SK-N-SH (cell line): ENCODE measurements at regions not wholly inside any gene's neighbourhood (a gene's known extent, or its start where the extent isn't known, plus 50 kb on each side); places are given as distances from the start of the nearest gene placed in this dataset.

Experiments used
- CTCF ChIA-PET: fragments of 300-600, 350-600 bp; formaldehyde crosslinking; extraction: SDS; loops from one replicate; lab custom pipeline; 2021; lab: Yijun Ruan, JAX
- POLR2A ChIA-PET: fragments of 350-600 bp; sonication (Branson Sonifier 250); formaldehyde crosslinking; extraction: SDS; loops from one replicate; lab custom pipeline; 2020; ENCODE audit warnings: antibody characterized with exemption, inconsistent platforms; lab: Yijun Ruan, JAX
- DNase-seq: peaks from one replicate; pipeline ENCODE4 v3.0.0; 2012
- H2AFZ ChIP-seq: fragments of 200-600 bp; sonication (generic); 2 replicates; pipeline ENCODE4 v1.8.1; 2016; ENCODE audit warnings: antibody characterized with exemption, mild to moderate bottlenecking, low read depth
- H3F3A ChIP-seq: fragments of 200-600 bp; sonication (generic); replicated peaks from 2 replicates; pipeline ENCODE3; 2016; ENCODE audit warnings: antibody characterized with exemption, mild to moderate bottlenecking; ENCODE audit not compliant: insufficient read depth
- H3K27ac ChIP-seq, 2 experiments: fragments of 200-500 bp in 1 of 2; fragments of 200-600 bp in 1 of 2; sonication (Bioruptor generic) in 1 of 2; sonication (generic), shearing (Covaris generic) in 1 of 2; 2 replicates each; pipeline versions ENCODE4 v1.5.1 to v1.6.1; 2014 to 2016; ENCODE audit warnings: low read depth in 2 of 2, inconsistent platforms in 1 of 2, low read length in 1 of 2, mild to moderate bottlenecking in 1 of 2, mixed read lengths in 1 of 2
- H3K27me3 ChIP-seq: fragments of 200-600 bp; sonication (generic), shearing (Covaris generic); 2 replicates; pipeline ENCODE4 v1.6.1; 2016; ENCODE audit warnings: mixed run types; ENCODE audit not compliant: insufficient read depth
- H3K36me3 ChIP-seq, 2 experiments: fragments of 200-500 bp in 1 of 2; fragments of 200-600 bp in 1 of 2; sonication (Bioruptor generic) in 1 of 2; sonication (generic) in 1 of 2; replicated peaks in 1 of 2; 2 replicates each; pipeline versions ENCODE3 to v1.5.1; 2014 to 2016; ENCODE audit warnings: low read length in 1 of 2, mild to moderate bottlenecking in 1 of 2; ENCODE audit not compliant: insufficient read depth in 2 of 2, control insufficient read depth in 1 of 2
- H3K4me1 ChIP-seq, 2 experiments: fragments of 200-500 bp in 1 of 2; fragments of 200-600 bp in 1 of 2; sonication (Bioruptor generic) in 1 of 2; sonication (generic), shearing (Covaris generic) in 1 of 2; 2 replicates each; pipeline versions ENCODE4 v1.5.1 to v1.6.1; 2014 to 2016; ENCODE audit warnings: low read depth in 1 of 2, low read length in 1 of 2, mixed run types in 1 of 2; ENCODE audit not compliant: insufficient read depth in 2 of 2, control insufficient read depth in 1 of 2
- H3K4me2 ChIP-seq: fragments of 200-600 bp; sonication (generic), shearing (Covaris generic); 2 replicates; pipeline ENCODE4 v1.6.1; 2017; ENCODE audit warnings: mixed run types
- H3K4me3 ChIP-seq, 2 experiments: fragments of 200-500 bp in 1 of 2; fragments of 200-600 bp in 1 of 2; sonication (Bioruptor generic) in 1 of 2; sonication (generic), shearing (Covaris generic) in 1 of 2; 2 replicates each; pipeline versions ENCODE4 v1.5.1 to v1.8.1; 2014 to 2016; ENCODE audit warnings: low read depth in 2 of 2, inconsistent platforms in 1 of 2, low read length in 1 of 2, mild to moderate bottlenecking in 1 of 2, mixed read lengths in 1 of 2, moderate library complexity in 1 of 2
- H3K79me2 ChIP-seq: fragments of 200-600 bp; sonication (generic); 2 replicates; pipeline ENCODE4 v1.8.1; 2017; ENCODE audit warnings: mild to moderate bottlenecking; ENCODE audit not compliant: insufficient read depth
- H3K9ac ChIP-seq: fragments of 200-600 bp; sonication (generic); 2 replicates; pipeline ENCODE4 v1.6.1; 2017; ENCODE audit warnings: mixed run types
- H3K9me2 ChIP-seq: fragments of 200-600 bp; sonication (generic); 2 replicates; pipeline ENCODE4 v1.6.1; 2017; ENCODE audit warnings: mixed run types
- H3K9me3 ChIP-seq: fragments of 200-600 bp; sonication (generic); 2 replicates; pipeline ENCODE4 v1.6.1; 2017; ENCODE audit warnings: mixed run types, mild to moderate bottlenecking, moderate library complexity
- H4K20me1 ChIP-seq: fragments of 200-600 bp; sonication (generic); 2 replicates; pipeline ENCODE4 v1.6.1; 2017; ENCODE audit warnings: mild to moderate bottlenecking, mixed run types; ENCODE audit not compliant: insufficient read depth
- ELF1 ChIP-seq: IDR thresholded peaks from 2 replicates; pipeline ENCODE4 v1.4.0; 2012
- EZH2phosphoT487 ChIP-seq: fragments of 200-600 bp; sonication (generic); IDR thresholded peaks from 2 replicates; pipeline ENCODE4 v1.6.1; 2017; ENCODE audit warnings: low read depth, mixed run types, mild to moderate bottlenecking, antibody characterized with exemption, moderate library complexity, borderline replicate concordance
- GABPA ChIP-seq: IDR thresholded peaks from 2 replicates; pipeline ENCODE4 v1.4.0; 2012; ENCODE audit warnings: low read depth, mild to moderate bottlenecking
- GATA2 ChIP-seq: sonication (generic); formaldehyde crosslinking; IDR thresholded peaks from 2 replicates; pipeline ENCODE4 v1.5.0; 2020; ENCODE audit warnings: mild to moderate bottlenecking, missing genetic modification reagents
- NRF1 ChIP-seq: IDR thresholded peaks from 2 replicates; pipeline ENCODE4 v1.6.1; 2012; ENCODE audit warnings: low read depth, mild to moderate bottlenecking, low read length
- POLR2AphosphoS5 ChIP-seq: IDR thresholded peaks from 2 replicates; pipeline ENCODE4 v1.6.1; 2012; ENCODE audit warnings: low read depth, low read length
- TCF12 ChIP-seq: IDR thresholded peaks from 2 replicates; pipeline ENCODE4 v1.4.0; 2012
- WGBS: methylation state at CpG from one replicate; pipeline ENCODE4 v1.1.6; 2017; ENCODE audit warnings: low lambda C conversion rate; 5-methylcytosine and 5-hydroxymethylcytosine counted together
- TF ChIP-seq, protein P1 (sequence below): fragments of 150-350 bp; IDR thresholded peaks from 2 replicates; pipeline ENCODE4 v1.6.1; 2017; ENCODE audit warnings: antibody characterized with exemption, low read length, low read depth, borderline replicate concordance
- TF ChIP-seq, protein P2 (sequence below): IDR thresholded peaks from 2 replicates; pipeline ENCODE4; 2012

- TF ChIP-seq EZH2phosphoT487 (no peak), GABPA (no peak)
- no peak for DNase-seq
- H3K9ac ChIP-seq = no peak overlapping the region
- 0% methylated on average over 3 of the region's 3 CpGs for WGBS
- CTCF ChIA-PET = no interaction called here
- H3K27ac ChIP-seq = no peak overlapping the region
- H4K20me1 ChIP-seq = no peaks in the 10 kb centered on the region
- H3K4me2 ChIP-seq = no peak overlapping the region
- no peaks in the 10 kb centered on the region for H3K79me2 ChIP-seq
- POLR2A ChIA-PET = no interaction called here
- H3K9me3 ChIP-seq = no peaks in the 10 kb centered on the region
- H3K9me2 ChIP-seq = no peaks in the 10 kb centered on the region
- H3K4me3 ChIP-seq = no peak overlapping the region
- no peak overlapping the region for H2AFZ ChIP-seq
- H3F3A ChIP-seq = no peaks in the 10 kb centered on the region
- no peaks in the 10 kb centered on the region for H3K4me1 ChIP-seq
- H3K27me3 ChIP-seq = no peaks in the 10 kb centered on the region
- no peaks in the 10 kb centered on the region for H3K36me3 ChIP-seq
These were observed 1022.3 kb downstream of the EPHA3 start for GRCh38 chr3:90129730-90130129.

DNA sequence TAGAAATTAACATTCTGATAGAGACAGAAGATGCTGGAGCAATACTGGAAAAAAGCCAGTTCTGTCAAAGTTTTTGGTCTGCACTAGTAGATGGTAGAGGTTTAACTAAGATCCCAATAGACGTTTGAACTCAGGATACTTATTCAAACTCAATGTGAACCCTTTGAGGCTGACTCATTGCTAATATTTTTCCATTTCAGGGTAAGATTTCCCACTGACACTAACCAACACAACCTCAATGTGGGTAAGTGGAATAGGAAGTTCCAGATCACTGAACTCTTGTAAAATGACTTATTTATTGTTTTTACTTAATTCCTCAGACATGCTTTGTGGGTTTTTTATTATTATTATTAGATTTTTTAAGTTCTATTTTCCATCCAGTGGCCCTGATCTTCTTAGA, 1024.8 kb downstream of the EPHA3 start:
- Histone ChIP-seq H3K4me2 (no peak overlapping the region), H3F3A (no peaks in the 10 kb centered on the region), H3K9me3 (no peaks in the 10 kb centered on the region), H3K9ac (no peak overlapping the region), H3K9me2 (no peaks in the 10 kb centered on the region), H3K36me3 (no peaks in the 10 kb centered on the region), H3K79me2 (no peaks in the 10 kb centered on the region), H2AFZ (no peak overlapping the region), H4K20me1 (no peaks in the 10 kb centered on the region), H3K4me1 (no peaks in the 10 kb centered on the region), H3K27me3 (no peaks in the 10 kb centered on the region), H3K4me3 (no peak overlapping the region), H3K27ac (no peak overlapping the region)
- DNase-seq = no peak
- POLR2A ChIA-PET = no interaction called here
- TF ChIP-seq ELF1 (no peak), GATA2 (CRISPR knock-in tag) (no peak)
- 0% methylated on average over 1 of the region's 1 CpG for WGBS
- CTCF ChIA-PET = no interaction called here

GRCh38 chr3:90134090-90134489, 1026.7 kb downstream of the EPHA3 start:
- H3K4me3 ChIP-seq = no peak overlapping the region
- DNase-seq = no peak
- no peak overlapping the region for H3K9ac ChIP-seq
- H3K36me3 ChIP-seq = no peaks in the 10 kb centered on the region
- H3K9me3 ChIP-seq = no peaks in the 10 kb centered on the region
- no peak overlapping the region for H3K4me2 ChIP-seq
- CTCF ChIA-PET = no interaction called here
- H2AFZ ChIP-seq = no peak overlapping the region
- no peak overlapping the region for H3K27ac ChIP-seq
- no peaks in the 10 kb centered on the region for H3K4me1 ChIP-seq
- TF ChIP-seq, protein P1, sequence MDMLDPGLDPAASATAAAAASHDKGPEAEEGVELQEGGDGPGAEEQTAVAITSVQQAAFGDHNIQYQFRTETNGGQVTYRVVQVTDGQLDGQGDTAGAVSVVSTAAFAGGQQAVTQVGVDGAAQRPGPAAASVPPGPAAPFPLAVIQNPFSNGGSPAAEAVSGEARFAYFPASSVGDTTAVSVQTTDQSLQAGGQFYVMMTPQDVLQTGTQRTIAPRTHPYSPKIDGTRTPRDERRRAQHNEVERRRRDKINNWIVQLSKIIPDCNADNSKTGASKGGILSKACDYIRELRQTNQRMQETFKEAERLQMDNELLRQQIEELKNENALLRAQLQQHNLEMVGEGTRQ = no peak
- TF ChIP-seq POLR2AphosphoS5 (no peak), TCF12 (no peak), GATA2 (CRISPR knock-in tag) (no peak), NRF1 (no peak)
- TF ChIP-seq, protein P2, sequence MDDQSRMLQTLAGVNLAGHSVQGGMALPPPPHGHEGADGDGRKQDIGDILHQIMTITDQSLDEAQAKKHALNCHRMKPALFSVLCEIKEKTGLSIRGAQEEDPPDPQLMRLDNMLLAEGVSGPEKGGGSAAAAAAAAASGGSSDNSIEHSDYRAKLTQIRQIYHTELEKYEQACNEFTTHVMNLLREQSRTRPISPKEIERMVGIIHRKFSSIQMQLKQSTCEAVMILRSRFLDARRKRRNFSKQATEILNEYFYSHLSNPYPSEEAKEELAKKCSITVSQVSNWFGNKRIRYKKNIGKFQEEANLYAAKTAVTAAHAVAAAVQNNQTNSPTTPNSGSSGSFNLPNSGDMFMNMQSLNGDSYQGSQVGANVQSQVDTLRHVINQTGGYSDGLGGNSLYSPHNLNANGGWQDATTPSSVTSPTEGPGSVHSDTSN = no peak
- no peaks in the 10 kb centered on the region for H3K79me2 ChIP-seq
- H3F3A ChIP-seq = no peaks in the 10 kb centered on the region
- H3K9me2 ChIP-seq = no peaks in the 10 kb centered on the region
- no peaks in the 10 kb centered on the region for H4K20me1 ChIP-seq
- POLR2A ChIA-PET = no interaction called here
- H3K27me3 ChIP-seq = no peaks in the 10 kb centered on the region
